ENCODE measurements at regions not wholly inside any gene's neighbourhood (a gene's known extent, or its start where the extent isn't known, plus 50 kb on each side); places are given as distances from the start of the nearest gene placed in this dataset.

DNA sequence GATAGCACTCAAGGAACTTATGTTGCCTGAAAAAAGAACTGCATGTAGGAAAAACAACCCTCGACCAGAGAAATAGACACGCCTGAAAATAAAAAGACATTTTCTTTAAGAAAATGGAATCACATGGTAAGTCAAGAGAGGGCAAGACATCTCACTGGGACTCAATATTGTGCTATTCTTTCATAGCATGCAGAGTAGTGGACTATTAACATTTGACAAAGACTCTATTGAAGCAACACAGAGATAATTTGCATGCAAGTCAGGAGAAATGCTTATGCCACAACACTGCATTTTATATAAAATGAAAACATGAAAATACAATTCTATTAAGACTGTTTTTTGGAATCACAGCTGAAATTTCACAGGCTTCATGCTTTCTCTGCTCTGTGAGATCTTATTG is 77.9 kb upstream of the RHOBTB1 start:
- TF ChIP-seq, protein P1, sequence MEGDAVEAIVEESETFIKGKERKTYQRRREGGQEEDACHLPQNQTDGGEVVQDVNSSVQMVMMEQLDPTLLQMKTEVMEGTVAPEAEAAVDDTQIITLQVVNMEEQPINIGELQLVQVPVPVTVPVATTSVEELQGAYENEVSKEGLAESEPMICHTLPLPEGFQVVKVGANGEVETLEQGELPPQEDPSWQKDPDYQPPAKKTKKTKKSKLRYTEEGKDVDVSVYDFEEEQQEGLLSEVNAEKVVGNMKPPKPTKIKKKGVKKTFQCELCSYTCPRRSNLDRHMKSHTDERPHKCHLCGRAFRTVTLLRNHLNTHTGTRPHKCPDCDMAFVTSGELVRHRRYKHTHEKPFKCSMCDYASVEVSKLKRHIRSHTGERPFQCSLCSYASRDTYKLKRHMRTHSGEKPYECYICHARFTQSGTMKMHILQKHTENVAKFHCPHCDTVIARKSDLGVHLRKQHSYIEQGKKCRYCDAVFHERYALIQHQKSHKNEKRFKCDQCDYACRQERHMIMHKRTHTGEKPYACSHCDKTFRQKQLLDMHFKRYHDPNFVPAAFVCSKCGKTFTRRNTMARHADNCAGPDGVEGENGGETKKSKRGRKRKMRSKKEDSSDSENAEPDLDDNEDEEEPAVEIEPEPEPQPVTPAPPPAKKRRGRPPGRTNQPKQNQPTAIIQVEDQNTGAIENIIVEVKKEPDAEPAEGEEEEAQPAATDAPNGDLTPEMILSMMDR (IDR thresholded peaks at IDR 0.05), result no peak
- TF ChIP-seq POLR2A (IDR thresholded peaks at IDR 0.05; ENCODE audit: low read length), result no peak
- TF ChIP-seq, protein P2, sequence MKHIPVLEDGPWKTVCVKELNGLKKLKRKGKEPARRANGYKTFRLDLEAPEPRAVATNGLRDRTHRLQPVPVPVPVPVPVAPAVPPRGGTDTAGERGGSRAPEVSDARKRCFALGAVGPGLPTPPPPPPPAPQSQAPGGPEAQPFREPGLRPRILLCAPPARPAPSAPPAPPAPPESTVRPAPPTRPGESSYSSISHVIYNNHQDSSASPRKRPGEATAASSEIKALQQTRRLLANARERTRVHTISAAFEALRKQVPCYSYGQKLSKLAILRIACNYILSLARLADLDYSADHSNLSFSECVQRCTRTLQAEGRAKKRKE (CRISPR knock-in tag; IDR thresholded peaks at IDR 0.05; ENCODE audit: low read depth), result no peak

Data from A549 (cell line).